SK-N-SH (cell line): ENCODE measurements at regions not wholly inside any gene's neighbourhood (a gene's known extent, or its start where the extent isn't known, plus 50 kb on each side); places are given as distances from the start of the nearest gene placed in this dataset.

Experiments used
- CTCF ChIA-PET: fragments of 300-600, 350-600 bp; formaldehyde crosslinking; extraction: SDS; loops from one replicate; lab custom pipeline; 2021; lab: Yijun Ruan, JAX
- POLR2A ChIA-PET: fragments of 350-600 bp; sonication (Branson Sonifier 250); formaldehyde crosslinking; extraction: SDS; loops from one replicate; lab custom pipeline; 2020; ENCODE audit warnings: antibody characterized with exemption, inconsistent platforms; lab: Yijun Ruan, JAX
- DNase-seq: peaks from one replicate; pipeline ENCODE4 v3.0.0; 2012
- H2AFZ ChIP-seq: fragments of 200-600 bp; sonication (generic); 2 replicates; pipeline ENCODE4 v1.8.1; 2016; ENCODE audit warnings: antibody characterized with exemption, mild to moderate bottlenecking, low read depth
- H3F3A ChIP-seq: fragments of 200-600 bp; sonication (generic); replicated peaks from 2 replicates; pipeline ENCODE3; 2016; ENCODE audit warnings: antibody characterized with exemption, mild to moderate bottlenecking; ENCODE audit not compliant: insufficient read depth
- H3K27ac ChIP-seq, 2 experiments: fragments of 200-500 bp in 1 of 2; fragments of 200-600 bp in 1 of 2; sonication (Bioruptor generic) in 1 of 2; sonication (generic), shearing (Covaris generic) in 1 of 2; 2 replicates each; pipeline versions ENCODE4 v1.5.1 to v1.6.1; 2014 to 2016; ENCODE audit warnings: low read depth in 2 of 2, inconsistent platforms in 1 of 2, low read length in 1 of 2, mild to moderate bottlenecking in 1 of 2, mixed read lengths in 1 of 2
- H3K27me3 ChIP-seq: fragments of 200-600 bp; sonication (generic), shearing (Covaris generic); 2 replicates; pipeline ENCODE4 v1.6.1; 2016; ENCODE audit warnings: mixed run types; ENCODE audit not compliant: insufficient read depth
- H3K36me3 ChIP-seq, 2 experiments: fragments of 200-500 bp in 1 of 2; fragments of 200-600 bp in 1 of 2; sonication (Bioruptor generic) in 1 of 2; sonication (generic) in 1 of 2; replicated peaks in 1 of 2; 2 replicates each; pipeline versions ENCODE3 to v1.5.1; 2014 to 2016; ENCODE audit warnings: low read length in 1 of 2, mild to moderate bottlenecking in 1 of 2; ENCODE audit not compliant: insufficient read depth in 2 of 2, control insufficient read depth in 1 of 2
- H3K4me1 ChIP-seq, 2 experiments: fragments of 200-500 bp in 1 of 2; fragments of 200-600 bp in 1 of 2; sonication (Bioruptor generic) in 1 of 2; sonication (generic), shearing (Covaris generic) in 1 of 2; 2 replicates each; pipeline versions ENCODE4 v1.5.1 to v1.6.1; 2014 to 2016; ENCODE audit warnings: low read depth in 1 of 2, low read length in 1 of 2, mixed run types in 1 of 2; ENCODE audit not compliant: insufficient read depth in 2 of 2, control insufficient read depth in 1 of 2
- H3K4me2 ChIP-seq: fragments of 200-600 bp; sonication (generic), shearing (Covaris generic); 2 replicates; pipeline ENCODE4 v1.6.1; 2017; ENCODE audit warnings: mixed run types
- H3K4me3 ChIP-seq, 2 experiments: fragments of 200-500 bp in 1 of 2; fragments of 200-600 bp in 1 of 2; sonication (Bioruptor generic) in 1 of 2; sonication (generic), shearing (Covaris generic) in 1 of 2; 2 replicates each; pipeline versions ENCODE4 v1.5.1 to v1.8.1; 2014 to 2016; ENCODE audit warnings: low read depth in 2 of 2, inconsistent platforms in 1 of 2, low read length in 1 of 2, mild to moderate bottlenecking in 1 of 2, mixed read lengths in 1 of 2, moderate library complexity in 1 of 2
- H3K79me2 ChIP-seq: fragments of 200-600 bp; sonication (generic); 2 replicates; pipeline ENCODE4 v1.8.1; 2017; ENCODE audit warnings: mild to moderate bottlenecking; ENCODE audit not compliant: insufficient read depth
- H3K9ac ChIP-seq: fragments of 200-600 bp; sonication (generic); 2 replicates; pipeline ENCODE4 v1.6.1; 2017; ENCODE audit warnings: mixed run types
- H3K9me2 ChIP-seq: fragments of 200-600 bp; sonication (generic); 2 replicates; pipeline ENCODE4 v1.6.1; 2017; ENCODE audit warnings: mixed run types
- H3K9me3 ChIP-seq: fragments of 200-600 bp; sonication (generic); 2 replicates; pipeline ENCODE4 v1.6.1; 2017; ENCODE audit warnings: mixed run types, mild to moderate bottlenecking, moderate library complexity
- H4K20me1 ChIP-seq: fragments of 200-600 bp; sonication (generic); 2 replicates; pipeline ENCODE4 v1.6.1; 2017; ENCODE audit warnings: mild to moderate bottlenecking, mixed run types; ENCODE audit not compliant: insufficient read depth
- CTCF ChIP-seq: fragments of 200-600 bp; sonication (generic); IDR thresholded peaks from 2 replicates; pipeline ENCODE4 v1.6.1; 2017; ENCODE audit warnings: antibody characterized with exemption, mild to moderate bottlenecking, moderate library complexity
- ELF1 ChIP-seq: IDR thresholded peaks from 2 replicates; pipeline ENCODE4 v1.4.0; 2012
- EP300 ChIP-seq, 2 experiments: IDR thresholded peaks; 2 replicates each; pipeline versions ENCODE4 v1.4.0 to v1.6.1; 2012; ENCODE audit warnings: borderline replicate concordance in 1 of 2, low read depth in 1 of 2, low read length in 1 of 2
- FOXJ3 ChIP-seq: sonication (generic); formaldehyde crosslinking; IDR thresholded peaks from 2 replicates; pipeline ENCODE4 v1.5.1; 2020; ENCODE audit warnings: mild to moderate bottlenecking, missing genetic modification reagents
- FOXM1 ChIP-seq: IDR thresholded peaks from 2 replicates; pipeline ENCODE4 v1.4.0; 2012; ENCODE audit warnings: low read depth, mild to moderate bottlenecking
- MXI1 ChIP-seq: IDR thresholded peaks from 2 replicates; pipeline ENCODE4 v1.6.1; 2012; ENCODE audit warnings: mild to moderate bottlenecking, low read depth, low read length, improper control_type of control experiment
- NFIC ChIP-seq: IDR thresholded peaks from 2 replicates; pipeline ENCODE4 v1.4.0; 2012; ENCODE audit warnings: borderline replicate concordance
- PBX3 ChIP-seq: IDR thresholded peaks from 2 replicates; pipeline ENCODE4; 2012
- POLR2AphosphoS5 ChIP-seq: IDR thresholded peaks from 2 replicates; pipeline ENCODE4 v1.6.1; 2012; ENCODE audit warnings: low read depth, low read length
- RAD21 ChIP-seq: IDR thresholded peaks from 2 replicates; pipeline ENCODE4 v1.6.1; 2012; ENCODE audit warnings: mild to moderate bottlenecking, low read length
- REST ChIP-seq: IDR thresholded peaks from 2 replicates; pipeline ENCODE4 v1.6.1; 2012; ENCODE audit warnings: mild to moderate bottlenecking, low read depth, low read length, moderate library complexity
- SMC3 ChIP-seq: IDR thresholded peaks from 2 replicates; pipeline ENCODE4 v1.6.1; 2012; ENCODE audit warnings: low read depth, low read length, improper control_type of control experiment
- TCF12 ChIP-seq: IDR thresholded peaks from 2 replicates; pipeline ENCODE4 v1.4.0; 2012
- ZBTB33 ChIP-seq: IDR thresholded peaks from 2 replicates; pipeline ENCODE4 v1.4.0; 2012; ENCODE audit warnings: low read depth, borderline replicate concordance
- WGBS: methylation state at CpG from one replicate; pipeline ENCODE4 v1.1.6; 2017; ENCODE audit warnings: low lambda C conversion rate; 5-methylcytosine and 5-hydroxymethylcytosine counted together
- TF ChIP-seq, protein P1 (sequence below): fragments of 150-350 bp; IDR thresholded peaks from 2 replicates; pipeline ENCODE4 v1.6.1; 2017; ENCODE audit warnings: antibody characterized with exemption, low read length, low read depth, borderline replicate concordance
- TF ChIP-seq, protein P2 (sequence below): IDR thresholded peaks from 2 replicates; pipeline ENCODE4 v1.4.0; 2012; ENCODE audit warnings: low read depth

DNA sequence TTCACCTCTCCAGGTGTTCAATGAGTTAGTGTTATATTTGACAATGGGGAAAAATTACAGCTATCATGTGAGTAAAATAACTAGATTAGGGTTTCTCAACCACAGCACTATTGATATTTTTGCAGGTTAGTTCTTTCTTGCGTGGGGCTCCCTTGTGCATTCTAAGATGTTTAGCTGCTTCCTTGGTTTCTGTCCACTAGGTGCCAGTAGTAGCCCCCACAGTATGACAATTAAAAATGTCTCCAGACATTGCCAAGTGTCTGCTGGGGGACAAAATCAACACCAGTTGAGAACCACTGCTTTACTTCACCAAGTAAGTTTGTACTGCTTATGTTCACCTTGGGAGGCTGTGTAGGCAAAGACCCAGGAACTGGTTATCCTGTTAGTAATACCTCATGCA lies 618.7 kb downstream of the EDEM1 start:
- TF ChIP-seq EP300 (IDR thresholded peaks at IDR 0.05; ENCODE audit: borderline replicate concordance in 1 of 2, low read depth in 1 of 2, low read length in 1 of 2) (no peak), CTCF (peak; percentile 24; the same call in 1 of the 2 replicates)
- TF ChIP-seq, all 33 proteins: peak for 1
- no peak overlapping the region for H3K27ac ChIP-seq
- no peak for DNase-seq
- no peaks in the 10 kb centered on the region for H4K20me1 ChIP-seq
- no peaks in the 10 kb centered on the region for H3K9me2 ChIP-seq
- H3K27me3 ChIP-seq, result no peaks in the 10 kb centered on the region
- no peaks in the 10 kb centered on the region for H3F3A ChIP-seq
- no peak overlapping the region for H2AFZ ChIP-seq
- no peaks in the 10 kb centered on the region for H3K79me2 ChIP-seq
- no peaks in the 10 kb centered on the region for H3K36me3 ChIP-seq
- no peaks in the 10 kb centered on the region for H3K4me1 ChIP-seq
- H3K9me3 ChIP-seq, result no peaks in the 10 kb centered on the region
- WGBS, result 6% methylated on average over 1 of the region's 1 CpG
- no peak overlapping the region for H3K9ac ChIP-seq
- H3K4me3 ChIP-seq, result no peak overlapping the region
- ChIA-PET CTCF (no interaction called here), POLR2A (no interaction called here)
- H3K4me2 ChIP-seq, result no peak overlapping the region

- no peaks in the 10 kb centered on the region for H3K36me3 ChIP-seq
- H2AFZ ChIP-seq, result no peak overlapping the region
- CTCF ChIA-PET, result interaction anchor here (1.3 kb wide), 1 partner anchor 11 kb away, joined by 3 read pairs; no protein-coding TSS in a partner anchor
- no peaks in the 10 kb centered on the region for H3F3A ChIP-seq
- no peaks in the 10 kb centered on the region for H3K79me2 ChIP-seq
- H3K4me3 ChIP-seq, result no peak overlapping the region
- no peaks in the 10 kb centered on the region for H3K9me3 ChIP-seq
- 1% methylated on average over 9 of the region's 9 CpGs for WGBS
- H3K4me1 ChIP-seq, result no peaks in the 10 kb centered on the region
- H4K20me1 ChIP-seq, result no peaks in the 10 kb centered on the region
- no peak overlapping the region for H3K27ac ChIP-seq
- no peaks in the 10 kb centered on the region for H3K27me3 ChIP-seq
- POLR2A ChIA-PET, result no interaction called here
- H3K4me2 ChIP-seq, result no peak overlapping the region
- H3K9ac ChIP-seq, result no peak overlapping the region
- DNase-seq, result no peak
- no peaks in the 10 kb centered on the region for H3K9me2 ChIP-seq
- TF ChIP-seq ZBTB33, result no peak
- no peak for TF ChIP-seq REST
- TF ChIP-seq MXI1, result no peak
- TF ChIP-seq, protein P1, sequence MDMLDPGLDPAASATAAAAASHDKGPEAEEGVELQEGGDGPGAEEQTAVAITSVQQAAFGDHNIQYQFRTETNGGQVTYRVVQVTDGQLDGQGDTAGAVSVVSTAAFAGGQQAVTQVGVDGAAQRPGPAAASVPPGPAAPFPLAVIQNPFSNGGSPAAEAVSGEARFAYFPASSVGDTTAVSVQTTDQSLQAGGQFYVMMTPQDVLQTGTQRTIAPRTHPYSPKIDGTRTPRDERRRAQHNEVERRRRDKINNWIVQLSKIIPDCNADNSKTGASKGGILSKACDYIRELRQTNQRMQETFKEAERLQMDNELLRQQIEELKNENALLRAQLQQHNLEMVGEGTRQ, result no peak
- no peak for TF ChIP-seq ELF1
- TF ChIP-seq SMC3, result no peak
- TF ChIP-seq POLR2AphosphoS5, result no peak
- TF ChIP-seq TCF12, result no peak
- no peak for TF ChIP-seq EP300 (IDR thresholded peaks at IDR 0.05; ENCODE audit: borderline replicate concordance in 1 of 2, low read depth in 1 of 2, low read length in 1 of 2)
- TF ChIP-seq NFIC, result no peak
- no peak for TF ChIP-seq PBX3
- no peak for TF ChIP-seq FOXJ3
- TF ChIP-seq FOXM1, result no peak
- no peak for TF ChIP-seq RAD21
- TF ChIP-seq, protein P2, sequence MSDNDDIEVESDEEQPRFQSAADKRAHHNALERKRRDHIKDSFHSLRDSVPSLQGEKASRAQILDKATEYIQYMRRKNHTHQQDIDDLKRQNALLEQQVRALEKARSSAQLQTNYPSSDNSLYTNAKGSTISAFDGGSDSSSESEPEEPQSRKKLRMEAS, result no peak
Observed at GRCh38 chr3:5809586-5810246, 622.2 kb downstream of the EDEM1 start.
